Stimulated activated CD8-positive, alpha-beta memory T cell treated with anti-CD3 and anti-CD28 coated beads, Interleukin-15, amount 100 ng/mL, for 4 hours (primary cell): ENCODE measurements at regions not wholly inside any gene's neighbourhood (a gene's known extent, or its start where the extent isn't known, plus 50 kb on each side); places are given as distances from the start of the nearest gene placed in this dataset.

Experiments used
- DNase-seq, 2 donors: peaks; one replicate each; pipeline ENCODE4 v3.0.0-alpha.2; 2020; ENCODE audit warnings: low read depth in 2 of 2

GRCh38 chr10:124228471-124228870 is 135.1 kb upstream of the CHST15 start:
- DNase-seq: no peak

GRCh38 chr10:124227988-124228387 is 134.6 kb upstream of the CHST15 start:
- DNase-seq: no peak

DNA sequence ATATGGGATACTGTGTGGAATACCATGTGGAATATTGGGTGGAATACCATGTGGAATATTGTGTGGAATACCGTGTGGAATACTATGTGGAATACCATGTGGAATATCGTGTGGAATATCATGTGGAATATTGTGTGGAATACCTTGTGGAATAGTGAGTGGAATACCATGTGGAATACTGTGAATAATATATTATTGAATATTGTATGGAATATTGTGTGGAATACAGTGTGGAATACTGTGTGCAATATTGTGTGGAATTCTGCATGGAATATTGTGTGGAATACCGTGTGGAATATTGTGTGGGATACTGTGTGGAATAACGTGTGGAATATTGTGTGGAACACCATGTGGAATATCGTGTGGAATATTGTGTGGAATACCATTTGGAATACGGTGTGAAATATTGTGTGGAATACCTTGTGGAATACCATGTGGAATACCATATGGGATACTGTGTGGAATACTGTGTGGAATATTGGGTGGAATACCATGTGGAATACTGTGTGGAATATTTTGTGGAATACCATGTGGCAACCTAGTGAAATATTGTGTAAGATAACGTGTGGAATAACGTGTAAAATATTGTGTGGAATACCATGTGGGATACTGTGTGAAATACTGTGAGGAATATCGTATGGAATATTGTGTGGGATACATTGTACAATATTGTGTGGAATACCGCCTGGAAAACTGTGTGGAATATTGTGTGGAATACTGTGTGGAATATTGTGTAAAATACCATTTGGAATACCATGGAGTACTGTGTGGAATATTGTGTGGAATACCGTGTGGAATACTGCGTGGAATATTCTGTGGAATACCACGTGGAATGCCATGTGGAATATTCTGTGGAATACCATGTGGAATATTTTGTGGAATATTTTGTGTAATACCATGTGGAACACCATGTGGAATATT is 133.9 kb upstream of the CHST15 start:
- no peak for DNase-seq

- no peak for DNase-seq
Measured at GRCh38 chr10:124226271-124227054, 133.1 kb upstream of the CHST15 start.

DNA sequence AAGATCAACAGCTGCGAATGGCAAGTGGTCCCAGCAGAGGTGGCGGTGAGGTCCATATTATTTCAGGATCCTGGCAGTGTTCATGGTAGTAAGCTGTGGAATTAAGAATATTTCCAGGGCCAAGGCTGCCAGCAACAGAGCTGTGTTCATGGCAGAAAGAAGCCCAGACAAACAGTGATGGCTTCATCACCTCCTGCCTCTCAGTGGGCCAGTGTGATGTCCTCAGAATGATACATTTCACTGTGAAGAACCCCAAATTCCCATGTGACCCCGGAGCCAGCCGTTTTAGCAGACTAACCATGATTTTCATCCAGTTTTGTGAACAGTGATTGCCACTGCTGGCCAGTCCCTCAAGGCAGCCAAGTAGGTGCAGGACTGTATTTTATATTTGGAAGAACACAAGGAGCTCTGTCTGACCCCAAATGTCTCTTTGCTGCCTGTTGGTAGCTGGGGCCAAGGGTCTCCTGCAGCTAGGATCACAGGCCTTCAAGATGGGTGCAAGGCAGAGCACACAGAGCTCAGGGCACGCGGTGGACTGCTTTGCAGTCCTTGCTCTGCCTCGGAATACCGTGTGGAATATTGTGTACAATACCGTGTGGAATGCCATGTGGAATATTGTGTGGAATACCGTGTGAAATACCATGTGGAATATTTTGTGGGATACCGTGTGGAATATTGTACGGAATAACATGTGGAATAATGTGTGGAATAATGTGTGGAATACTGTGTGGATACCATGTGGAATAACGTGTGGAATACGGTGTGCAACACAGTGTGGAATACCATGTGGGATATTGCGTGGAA is 132.3 kb upstream of the CHST15 start:
- DNase-seq: no peak

- no peak for DNase-seq
Measured at GRCh38 chr10:124225029-124225466, 131.7 kb upstream of the CHST15 start.

- no peak for DNase-seq
Measured at GRCh38 chr10:124224331-124225028, 131.1 kb upstream of the CHST15 start.

GRCh38 chr10:124223711-124224085 is 130.3 kb upstream of the CHST15 start:
- DNase-seq: no peak

GRCh38 chr10:124222988-124223710 is 129.8 kb upstream of the CHST15 start:
- no peak for DNase-seq

- DNase-seq: no peak
Measured at GRCh38 chr10:124222318-124222987, 129.1 kb upstream of the CHST15 start.

DNA sequence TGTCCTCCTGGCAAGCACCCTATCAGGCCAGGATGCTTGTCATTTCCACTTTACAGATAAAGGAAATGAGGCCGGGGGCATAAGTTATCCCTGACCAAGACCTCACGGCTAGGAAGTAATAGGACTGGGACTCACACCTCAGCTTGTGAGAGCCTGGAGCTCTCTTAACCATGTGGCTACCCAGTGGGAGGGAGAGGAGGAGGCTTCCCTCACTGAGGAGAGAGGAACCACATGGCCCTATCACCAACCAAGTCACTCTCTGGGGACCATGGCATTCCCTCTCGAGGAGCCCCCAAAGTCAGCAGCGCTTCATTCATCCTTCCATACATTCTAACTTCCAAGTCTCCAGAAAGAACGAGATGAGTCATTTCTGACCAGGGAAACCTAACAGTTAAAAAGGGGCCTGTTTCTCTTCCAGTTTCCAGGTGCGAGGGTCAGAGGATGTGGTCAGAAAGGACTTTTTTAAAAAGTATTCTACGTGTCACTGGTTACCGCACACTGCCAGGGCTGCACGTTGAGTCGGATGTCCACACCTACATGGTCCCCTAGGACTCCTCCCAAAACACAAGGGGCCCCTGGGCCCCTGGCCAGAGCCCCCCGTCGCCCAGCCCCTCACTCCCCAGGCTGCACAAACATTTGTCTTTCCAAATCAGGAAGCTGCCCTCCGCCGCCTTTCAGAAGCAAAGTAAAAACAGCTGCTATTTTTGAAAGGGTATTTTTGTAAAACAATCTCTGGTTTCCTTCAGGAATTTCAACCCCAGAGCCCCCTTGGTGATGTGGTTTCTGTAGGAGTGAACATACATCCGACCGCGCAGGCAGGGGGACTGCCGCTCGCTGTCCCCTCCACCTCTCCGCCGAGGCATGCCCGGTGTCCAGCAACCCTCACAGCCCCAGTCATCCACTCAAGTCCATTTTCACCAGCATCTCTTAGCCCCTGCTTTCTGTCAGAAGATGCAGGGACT is 128.2 kb upstream of the CHST15 start:
- DNase-seq: no peak

GRCh38 chr10:124220971-124221355 is 127.6 kb upstream of the CHST15 start:
- no peak for DNase-seq

DNA sequence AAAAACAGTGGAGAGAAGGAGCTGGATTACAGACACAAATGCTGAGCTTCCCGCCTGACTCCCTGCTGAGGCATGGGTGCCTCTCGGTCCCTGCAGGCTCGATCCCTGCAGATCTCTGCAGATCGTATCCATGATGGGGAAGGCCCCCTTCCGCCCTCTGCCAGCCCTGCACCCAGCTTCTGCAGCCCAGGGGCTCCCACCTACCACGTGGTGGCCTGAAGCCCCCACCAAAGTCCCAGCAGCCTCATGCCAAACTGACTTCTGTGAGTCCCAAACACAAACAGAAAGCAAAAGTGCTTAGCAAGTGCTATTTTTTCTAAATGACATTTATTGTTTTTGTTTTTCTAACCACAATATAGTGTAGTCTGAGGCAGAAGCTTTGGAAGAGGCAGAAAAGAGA is 127.1 kb upstream of the CHST15 start:
- no peak for DNase-seq

DNA sequence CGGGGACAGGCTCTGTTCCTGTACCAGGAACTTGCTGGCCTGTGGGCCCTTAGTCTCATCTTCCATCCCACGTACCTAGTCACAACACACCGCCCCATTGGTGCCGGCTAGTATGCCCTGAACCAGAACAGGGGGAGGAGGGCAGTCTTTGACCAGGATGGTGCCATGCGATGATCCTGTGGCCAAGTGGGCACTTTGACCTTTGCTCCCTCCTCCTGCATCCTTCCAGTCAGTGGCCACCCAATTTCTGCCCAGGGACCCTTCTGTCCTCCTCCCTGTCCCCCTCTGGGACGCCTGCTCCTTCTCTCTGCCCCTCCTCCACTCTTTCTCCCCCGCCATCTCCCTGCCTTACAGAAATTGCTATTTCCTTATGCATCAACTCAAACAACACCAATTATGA is 126.3 kb upstream of the CHST15 start:
- no peak for DNase-seq

DNA sequence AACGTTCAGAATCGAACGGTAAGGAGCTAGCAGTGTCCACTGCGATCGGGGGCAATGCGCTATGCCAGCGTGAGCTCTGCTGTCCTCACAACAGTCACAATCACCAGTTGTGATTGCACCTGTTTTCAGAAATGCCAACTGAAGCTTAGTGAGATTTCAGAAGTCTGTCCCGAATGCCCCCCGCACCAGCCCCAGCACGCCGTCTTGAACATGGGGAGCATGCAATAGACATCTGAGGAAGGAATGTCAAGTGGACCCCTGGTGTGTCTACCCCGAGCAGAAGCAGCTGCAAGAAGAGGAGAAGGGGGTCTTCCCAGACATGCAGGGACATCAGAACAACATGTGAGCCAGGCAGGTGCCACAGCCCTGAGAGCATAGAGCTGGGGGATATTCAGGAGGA is 125.7 kb upstream of the CHST15 start:
- no peak for DNase-seq

- no peak for DNase-seq
Measured at GRCh38 chr10:124217906-124218804, 124.8 kb upstream of the CHST15 start.

GRCh38 chr10:124217031-124217430 is 123.6 kb upstream of the CHST15 start:
- DNase-seq: no peak
